Epidermal melanocyte (primary cell): ENCODE measurements at regions not wholly inside any gene's neighbourhood (a gene's known extent, or its start where the extent isn't known, plus 50 kb on each side); places are given as distances from the start of the nearest gene placed in this dataset.
"Not testable (repeated sequence)": the region's sequence is repeated elsewhere in the genome, so short reads cannot be mapped to it uniquely, and the experiment has no call there.

ENCODE experiments used
- DNase-seq: peaks from one replicate; pipeline ENCODE4 v3.0.0; 2011; ENCODE audit warnings: low spot score; ENCODE audit not compliant: insufficient read length

DNA sequence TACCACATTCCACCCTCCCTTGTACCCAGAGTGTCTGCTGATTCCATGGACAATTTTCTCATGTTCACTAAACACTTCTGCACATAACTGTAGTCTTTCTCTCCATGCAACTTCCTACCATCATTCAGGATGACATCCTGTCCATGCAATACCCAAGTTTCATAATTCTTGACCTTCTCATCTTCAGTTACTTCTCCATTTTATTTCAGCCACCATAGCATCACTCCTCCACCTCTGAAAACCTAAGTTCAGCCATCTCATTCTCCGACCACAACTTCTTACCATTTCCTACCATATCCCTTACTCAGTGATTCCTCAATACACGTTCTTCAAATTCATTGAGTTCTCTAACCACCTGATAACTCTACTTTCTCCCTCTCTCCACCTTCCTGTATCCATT, 216.5 kb upstream of the TENT5A start:
- DNase-seq: no peak

GRCh38 chr6:81966968-81967367, 214.5 kb upstream of the TENT5A start:
- DNase-seq: no peak

DNA sequence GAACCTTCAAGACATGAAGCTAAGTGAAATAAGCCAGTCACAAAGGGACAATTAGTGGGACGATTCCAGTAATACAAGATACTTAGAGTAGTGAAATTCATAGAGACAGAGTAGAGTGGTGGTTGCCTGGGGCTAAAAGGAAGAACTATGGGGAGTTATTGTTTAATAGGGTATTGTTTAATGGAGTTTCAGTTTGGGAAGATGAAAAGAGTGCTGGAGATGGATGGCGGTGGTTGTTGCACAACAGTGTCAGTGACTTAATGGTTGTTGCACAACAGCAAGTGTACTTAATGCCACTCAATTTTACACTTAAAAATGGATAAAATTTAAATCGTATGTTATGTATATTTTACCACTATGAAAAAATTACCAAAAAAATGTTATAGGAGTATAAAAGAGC, 209.7 kb upstream of the TENT5A start:
- DNase-seq: no peak

GRCh38 chr6:81950877-81951276, 198.4 kb upstream of the TENT5A start:
- no peak for DNase-seq

- no peak for DNase-seq
Measured at GRCh38 chr6:81948861-81949260, 196.4 kb upstream of the TENT5A start.

DNA sequence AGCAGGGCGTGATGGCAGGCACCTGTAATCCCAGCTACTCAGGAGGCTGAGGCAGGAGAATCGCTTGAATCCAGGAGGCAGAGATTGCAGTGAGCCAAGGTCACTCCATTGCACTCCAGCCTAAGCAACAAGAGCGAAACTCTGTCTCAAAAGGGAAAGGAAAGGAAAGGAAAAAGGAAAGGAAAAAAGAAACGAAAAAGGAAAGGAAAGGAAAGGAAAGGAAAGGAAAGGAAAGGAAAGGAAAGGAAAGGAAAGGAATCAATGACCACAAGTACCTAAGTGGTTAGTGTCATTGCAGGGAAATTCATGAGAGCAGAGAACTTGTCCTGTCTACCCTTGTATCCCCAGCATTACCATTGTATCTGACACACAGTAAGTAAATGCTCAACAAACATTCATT, 195.7 kb upstream of the TENT5A start:
- not testable (repeated sequence) for DNase-seq

DNA sequence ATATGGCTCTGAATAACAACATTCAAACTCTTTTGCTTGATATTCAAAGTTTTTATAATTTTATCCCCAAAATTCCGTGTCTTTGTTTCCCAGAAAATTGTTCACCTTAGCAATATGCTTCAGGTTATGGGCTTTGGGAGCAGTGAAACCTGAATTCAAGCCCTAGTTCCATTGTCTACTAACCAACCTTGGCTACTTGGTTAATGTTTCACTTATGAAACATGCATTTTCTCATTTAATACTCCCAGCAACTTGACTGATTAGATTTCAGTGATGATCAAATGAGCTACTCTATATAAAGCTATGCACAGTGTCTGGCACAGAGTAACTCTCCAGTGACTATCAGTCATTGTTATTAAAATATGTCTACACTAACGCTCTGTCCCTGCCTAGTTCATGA, 192.2 kb upstream of the TENT5A start:
- DNase-seq: no peak

GRCh38 chr6:81942842-81943241, 190.4 kb upstream of the TENT5A start:
- DNase-seq: not testable (repeated sequence)

DNA sequence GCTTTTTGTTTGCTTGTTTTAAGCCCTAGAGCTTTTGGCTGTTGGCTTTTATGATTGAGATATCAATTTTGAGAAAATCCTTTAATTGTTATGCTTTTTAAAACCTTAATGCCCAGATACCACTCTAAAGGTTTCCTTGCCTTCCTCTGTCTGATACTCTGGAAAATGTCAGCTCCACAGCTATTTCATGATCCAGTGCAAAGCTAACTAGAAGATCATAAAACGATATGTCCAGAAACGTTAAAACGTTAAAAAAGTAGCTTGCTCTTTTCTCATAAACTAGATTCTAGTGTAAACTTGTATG, 189.5 kb upstream of the TENT5A start:
- no peak for DNase-seq

GRCh38 chr6:81940451-81940985, 188.0 kb upstream of the TENT5A start:
- no peak for DNase-seq

DNA sequence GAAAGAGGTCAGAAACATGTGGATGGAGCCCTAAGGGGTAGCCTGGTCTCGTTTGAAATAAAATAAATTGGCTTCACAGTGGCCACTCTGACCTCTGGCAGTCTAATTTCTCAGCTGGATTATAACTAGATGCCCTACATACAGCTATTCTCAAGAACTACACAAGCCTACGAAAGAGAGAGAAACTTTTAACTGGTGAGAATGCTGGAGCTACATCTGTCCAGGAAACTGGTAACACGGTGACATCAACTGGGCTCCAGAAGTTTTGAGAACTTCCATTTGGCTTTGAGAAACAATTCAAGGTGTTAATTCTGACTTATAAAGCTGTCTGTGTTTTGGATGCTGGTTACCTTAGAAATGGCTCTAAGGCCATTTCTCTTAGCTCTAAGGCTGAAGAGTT, 187.3 kb upstream of the TENT5A start:
- no peak for DNase-seq

- DNase-seq: no peak
Measured at GRCh38 chr6:81938991-81939732, 186.7 kb upstream of the TENT5A start.

- no peak for DNase-seq
Measured at GRCh38 chr6:81938014-81938856, 185.8 kb upstream of the TENT5A start.

DNA sequence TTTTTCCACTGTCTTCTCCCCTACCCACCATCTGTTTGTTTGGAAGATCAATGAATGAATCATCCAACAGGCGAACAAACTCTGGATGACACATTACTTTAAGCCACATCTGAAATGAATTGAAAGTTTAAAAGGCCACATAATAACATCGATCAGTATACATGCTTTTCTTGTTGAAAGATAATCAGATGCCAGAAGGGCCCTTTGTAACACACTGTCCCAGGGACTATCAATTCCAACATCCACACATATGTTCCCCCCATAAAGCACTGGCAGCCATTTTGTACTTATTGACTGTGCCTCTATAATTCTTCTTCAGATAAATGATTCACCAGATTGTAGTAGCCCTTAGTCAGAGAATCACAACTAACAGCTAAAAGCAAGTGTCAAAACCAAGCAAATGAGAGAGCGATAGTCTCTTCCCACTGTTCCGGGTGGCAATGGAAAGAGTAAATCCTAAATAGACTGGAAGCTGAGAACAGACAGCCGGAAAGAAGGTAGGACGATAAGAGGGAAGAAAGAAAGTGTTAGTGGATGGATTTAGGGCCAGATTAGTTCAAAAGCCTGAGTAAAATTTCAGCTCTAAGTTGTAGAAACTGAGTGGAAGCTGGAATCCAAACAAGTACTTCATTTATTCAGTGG, 184.9 kb upstream of the TENT5A start:
- DNase-seq: no peak

DNA sequence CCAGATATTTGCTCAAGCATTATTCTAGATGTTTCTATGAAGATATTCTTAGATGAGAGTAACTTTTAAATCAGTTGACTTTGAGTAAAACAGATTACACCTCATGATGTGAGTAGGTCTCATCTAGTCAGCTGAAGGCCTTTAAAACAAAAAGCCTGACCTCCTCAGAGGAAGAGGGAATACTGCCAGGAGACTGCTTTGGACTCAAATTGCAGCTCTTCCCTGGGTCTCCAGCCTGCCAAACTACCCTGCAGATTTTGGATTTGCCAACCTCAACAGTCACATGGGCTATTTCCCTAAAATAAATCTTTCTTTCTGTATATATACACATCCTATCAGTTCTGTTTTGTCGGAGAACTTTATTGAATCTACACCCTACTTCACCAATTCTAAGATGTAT, 182.5 kb upstream of the TENT5A start:
- no peak for DNase-seq

GRCh38 chr6:81933608-81934051, 181.1 kb upstream of the TENT5A start:
- DNase-seq: no peak

DNA sequence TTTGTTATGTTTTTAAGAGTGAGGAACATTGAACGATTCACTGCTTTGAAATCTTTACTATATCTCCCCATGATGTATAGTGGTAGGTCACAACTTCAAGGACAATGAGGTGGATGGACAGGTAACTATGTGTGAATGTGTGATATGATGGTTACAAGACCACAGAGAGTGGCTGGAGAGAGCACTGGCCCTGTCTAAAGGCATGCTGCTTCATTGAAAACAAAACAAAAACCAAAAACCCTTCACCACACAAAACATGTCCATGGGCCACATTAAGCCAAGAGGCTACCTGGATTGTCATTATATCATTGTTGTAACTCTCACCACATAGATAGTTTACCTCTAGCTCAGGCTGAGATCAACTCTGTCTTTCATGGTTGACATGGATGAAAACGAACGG, 180.6 kb upstream of the TENT5A start:
- DNase-seq: no peak

- not testable (repeated sequence) for DNase-seq
Measured at GRCh38 chr6:81932448-81932847, 180.0 kb upstream of the TENT5A start.

- DNase-seq: no peak
Measured at GRCh38 chr6:81929828-81930227, 177.3 kb upstream of the TENT5A start.

GRCh38 chr6:81925201-81925600, 172.7 kb upstream of the TENT5A start:
- DNase-seq: no peak

DNA sequence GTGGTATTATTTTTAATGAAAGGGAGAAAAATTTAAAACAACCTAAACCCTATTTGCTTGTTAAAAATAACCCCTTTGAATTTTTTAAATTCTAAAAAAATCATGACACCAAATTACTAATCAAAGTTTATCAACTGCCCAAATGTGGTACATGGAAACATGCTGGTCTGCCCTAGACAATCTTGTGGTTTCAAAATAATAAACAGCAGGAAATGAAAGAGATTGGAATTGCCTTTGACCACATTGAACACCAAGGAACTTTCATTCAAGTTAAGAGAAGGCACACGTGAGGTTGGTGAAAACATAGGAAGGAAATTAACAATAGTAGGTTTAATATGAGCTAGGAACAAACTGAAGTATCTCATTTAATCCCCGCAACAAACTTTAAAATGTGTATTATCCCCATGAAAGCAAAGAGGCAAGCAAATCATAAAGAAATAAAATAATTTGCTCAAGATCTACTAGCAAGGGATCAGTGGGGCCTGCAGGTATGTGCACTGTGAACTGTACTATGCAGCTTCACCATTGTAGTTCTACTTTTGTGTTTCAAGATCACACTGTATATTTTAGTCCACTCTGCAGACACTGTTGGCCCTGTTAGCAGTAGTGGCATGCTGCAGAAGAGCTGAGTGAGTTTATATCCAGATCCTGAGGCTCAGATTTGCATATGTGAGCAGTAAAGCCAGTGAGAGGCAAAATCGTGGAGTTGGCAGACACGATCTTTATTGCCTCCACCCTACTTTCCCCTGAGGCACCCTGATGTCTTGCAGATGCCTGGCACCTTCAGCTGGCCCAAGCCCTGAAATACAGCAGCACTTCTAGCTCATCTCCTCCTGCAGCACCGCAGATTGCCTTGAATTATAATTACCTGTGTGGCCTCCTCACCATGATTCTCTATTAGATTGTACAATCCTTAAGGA, 157.8 kb upstream of the TENT5A start:
- no peak for DNase-seq
